Liver (tissue), 8 donors: ENCODE measurements at regions not wholly inside any gene's neighbourhood (a gene's known extent, or its start where the extent isn't known, plus 50 kb on each side); places are given as distances from the start of the nearest gene placed in this dataset.
A peak's percentile ranks its signal among the peaks of the same experiment; 100 is the strongest.

Experiments
- DNase-seq: peaks from one replicate; pipeline ENCODE4 v3.0.0-alpha.2; 2017; ENCODE audit warnings: low spot score
- H3K27ac ChIP-seq, 2 donors: one replicate each; pipeline ENCODE4 v1.7.0; 2013; ENCODE audit warnings: inconsistent platforms in 2 of 2, low read length in 2 of 2, control low read depth in 1 of 2, low read depth in 1 of 2, mild to moderate bottlenecking in 1 of 2
- H3K27me3 ChIP-seq, 4 donors: one replicate each; pipeline versions ENCODE4 v1.6.1 to v1.7.0; 2013; ENCODE audit warnings: low read length in 3 of 4, inconsistent platforms in 1 of 4, mild to moderate bottlenecking in 1 of 4, moderate library complexity in 1 of 4; ENCODE audit not compliant: control insufficient read depth in 4 of 4, insufficient read depth in 4 of 4
- H3K36me3 ChIP-seq, 4 donors: one replicate each; pipeline versions ENCODE4 v1.6.1 to v1.7.0; 2013; ENCODE audit warnings: low read length in 3 of 4, mild to moderate bottlenecking in 3 of 4, low read depth in 1 of 4, moderate library complexity in 1 of 4; ENCODE audit not compliant: control insufficient read depth in 4 of 4, insufficient read depth in 3 of 4
- H3K4me1 ChIP-seq, 4 donors: one replicate each; pipeline versions ENCODE4 v1.6.1 to v1.7.0; 2013; ENCODE audit warnings: low read length in 3 of 4, mild to moderate bottlenecking in 3 of 4, moderate library complexity in 1 of 4; ENCODE audit not compliant: control insufficient read depth in 4 of 4, insufficient read depth in 4 of 4
- H3K4me3 ChIP-seq, 3 donors: one replicate each; pipeline versions ENCODE4 v1.6.1 to v1.7.0; 2013; ENCODE audit warnings: low read length in 3 of 3, control low read depth in 1 of 3, low read depth in 1 of 3, mild to moderate bottlenecking in 1 of 3
- H3K9ac ChIP-seq, 2 donors: one replicate each; pipeline ENCODE4 v1.7.0; 2013; ENCODE audit warnings: low read length in 2 of 2, mild to moderate bottlenecking in 2 of 2, moderate library complexity in 2 of 2, control low read depth in 1 of 2, low read depth in 1 of 2
- H3K9me3 ChIP-seq, 4 donors: one replicate each; pipeline versions ENCODE4 v1.6.1 to v1.7.0; 2013; ENCODE audit warnings: low read length in 3 of 4; ENCODE audit not compliant: control insufficient read depth in 4 of 4
- ATF3 ChIP-seq: IDR thresholded peaks from 2 replicates; pipeline ENCODE4 v1.6.1; 2016; ENCODE audit warnings: antibody characterized with exemption
- CTCF ChIP-seq: fragments of 150-350 bp; IDR thresholded peaks from 2 replicates; pipeline ENCODE4 v1.5.1; 2017; ENCODE audit warnings: improper control_type of control experiment, low read depth, low read length; ENCODE audit not compliant: missing input control
- EGR1 ChIP-seq, 2 donors: IDR thresholded peaks; 2 replicates each; pipeline ENCODE4 v1.6.1; 2016 to 2018; ENCODE audit warnings: antibody characterized with exemption in 2 of 2, low read depth in 2 of 2
- FOXA1 ChIP-seq: IDR thresholded peaks from 2 replicates; pipeline ENCODE4 v1.6.1; 2016; ENCODE audit warnings: antibody characterized with exemption
- FOXA2 ChIP-seq: IDR thresholded peaks from 2 replicates; pipeline ENCODE4 v1.6.1; 2016; ENCODE audit warnings: antibody characterized with exemption
- GABPA ChIP-seq, 2 donors: IDR thresholded peaks in 1 of 2; conservative IDR thresholded peaks in 1 of 2; 2 replicates each; pipeline ENCODE4 v1.6.1; 2016; ENCODE audit warnings: antibody characterized with exemption in 2 of 2, mild to moderate bottlenecking in 1 of 2, moderate library complexity in 1 of 2
- HNF4A ChIP-seq, 2 donors: conservative IDR thresholded peaks; 2 replicates each; pipeline ENCODE4 v1.6.1; 2016; ENCODE audit warnings: antibody characterized with exemption in 2 of 2, mild to moderate bottlenecking in 2 of 2
- HNF4G ChIP-seq: IDR thresholded peaks from 2 replicates; pipeline ENCODE4 v1.6.1; 2016; ENCODE audit warnings: antibody characterized with exemption
- JUND ChIP-seq, 2 donors: IDR thresholded peaks; 2 replicates each; pipeline ENCODE4 v1.6.1; 2016; ENCODE audit warnings: antibody characterized with exemption in 2 of 2
- MAX ChIP-seq: IDR thresholded peaks from 2 replicates; pipeline ENCODE4 v1.6.1; 2016; ENCODE audit warnings: antibody characterized with exemption
- NR2F2 ChIP-seq: IDR thresholded peaks from 2 replicates; pipeline ENCODE4 v1.6.1; 2016; ENCODE audit warnings: antibody characterized with exemption
- RAD21 ChIP-seq, 2 donors: IDR thresholded peaks; 2 replicates each; pipeline ENCODE4 v1.6.1; 2016; ENCODE audit warnings: antibody characterized with exemption in 2 of 2, mild to moderate bottlenecking in 2 of 2
- REST ChIP-seq: IDR thresholded peaks from 2 replicates; pipeline ENCODE4 v1.6.1; 2016; ENCODE audit warnings: antibody characterized with exemption, mild to moderate bottlenecking
- RXRA ChIP-seq, 2 donors: IDR thresholded peaks; 2 replicates each; pipeline ENCODE4 v1.6.1; 2017 to 2018; ENCODE audit warnings: antibody characterized with exemption in 2 of 2, mild to moderate bottlenecking in 1 of 2
- SP1 ChIP-seq: IDR thresholded peaks from 2 replicates; pipeline ENCODE4 v1.6.1; 2018; ENCODE audit warnings: antibody characterized with exemption, mild to moderate bottlenecking
- TAF1 ChIP-seq: conservative IDR thresholded peaks from 2 replicates; pipeline ENCODE4 v1.6.1; 2016; ENCODE audit warnings: antibody characterized with exemption, mild to moderate bottlenecking
- YY1 ChIP-seq: IDR thresholded peaks from 2 replicates; pipeline ENCODE4 v1.6.1; 2016; ENCODE audit warnings: antibody characterized with exemption, mild to moderate bottlenecking
- ZBTB33 ChIP-seq: IDR thresholded peaks from 2 replicates; pipeline ENCODE4 v1.6.1; 2016; ENCODE audit warnings: antibody characterized with exemption
- WGBS: extraction: QIAGEN DNeasy Blood & Tissue Kit; methylation state at CpG from one replicate; pipeline ENCODE4 v1.1.7; 2013; 5-methylcytosine and 5-hydroxymethylcytosine counted together
- donor health status: healthy.
- donor health status: healthy.
- donor health status: healthy.
- donor health status: healthy.
- donor health status: healthy.

- Histone ChIP-seq H3K36me3 (no peaks in the 10 kb centered on the region), H3K27ac (peak overlapping the region; percentile 90 to 94), H3K9ac (no peak overlapping the region), H3K9me3 (no peaks in the 10 kb centered on the region), H3K4me3 (no peak overlapping the region), H3K4me1 (peaks cover 19 to 58% (median 46%) of the 10 kb centered on the region in 4 donors), H3K27me3 (no peaks in the 10 kb centered on the region)
- DNase-seq, result peak; percentile 49
- TF ChIP-seq ZBTB33 (peak; percentile 44), ATF3 (peak; percentile 90), GABPA (IDR thresholded peaks at IDR 0.05 in 1 of 2, conservative IDR thresholded peaks at IDR 0.05 in 1 of 2) (no peak), EGR1 (IDR thresholded peaks at IDR 0.05; ENCODE audit: low read depth in 2 of 2) (no peak), RAD21 (IDR thresholded peaks at IDR 0.05) (peak in 1 of 2 donors; percentile 22), REST (peak; percentile 35), HNF4G (peak; percentile 28), JUND (IDR thresholded peaks at IDR 0.05) (peak in 1 of 2 donors; percentile 81), YY1 (peak; percentile 59), TAF1 (peak; percentile 8), CTCF (no peak), FOXA2 (peak; percentile 67), HNF4A (conservative IDR thresholded peaks at IDR 0.05) (peak; percentile 88 to 91), SP1 (peak; percentile 87), MAX (peak; percentile 72), NR2F2 (peak; percentile 55), FOXA1 (peak; percentile 75), RXRA (IDR thresholded peaks at IDR 0.05) (peak; percentile 89 to 94)
- WGBS, result 42% methylated on average over 10 of the region's 10 CpGs
Observed at GRCh38 chr13:44107357-44108121, 227.8 kb downstream of the LACC1 start.
